Natural killer cell (primary cell): ENCODE measurements at regions not wholly inside any gene's neighbourhood (a gene's known extent, or its start where the extent isn't known, plus 50 kb on each side); places are given as distances from the start of the nearest gene placed in this dataset.

ENCODE experiments used
- ATAC-seq, 3 donors: fragments of 150-1000 bp in 2 of 3; fragments of 200-7000 bp in 1 of 3; cut with Tn5 transposase; 1 replicate in 1 of 3; 2 replicates in 2 of 3; pipeline ENCODE4 v1.10.0; 2021; ENCODE audit warnings: mild to moderate bottlenecking in 2 of 3, moderate library complexity in 2 of 3
- DNase-seq, 2 donors: peaks; one replicate each; pipeline versions ENCODE4 v3.0.0 to v3.0.0-alpha.2; 2013 to 2021; ENCODE audit warnings: mixed read lengths in 1 of 2
- H3K27ac ChIP-seq: one replicate; pipeline ENCODE4 v1.5.1; 2013; ENCODE audit warnings: mild to moderate bottlenecking, low read length
- H3K27me3 ChIP-seq: one replicate; pipeline ENCODE4 v1.6.1; 2013; ENCODE audit warnings: low read length; ENCODE audit not compliant: control insufficient read depth, insufficient read depth
- H3K36me3 ChIP-seq: one replicate; pipeline ENCODE4 v1.6.1; 2013; ENCODE audit warnings: low read length; ENCODE audit not compliant: control insufficient read depth, insufficient read depth
- H3K4me1 ChIP-seq: one replicate; pipeline ENCODE4 v1.6.1; 2013; ENCODE audit warnings: low read length; ENCODE audit not compliant: control insufficient read depth, insufficient read depth
- H3K4me3 ChIP-seq: one replicate; pipeline ENCODE4 v1.5.1; 2013; ENCODE audit warnings: low read length
- H3K9me3 ChIP-seq: one replicate; pipeline ENCODE4 v1.6.1; 2013; ENCODE audit warnings: low read length; ENCODE audit not compliant: control insufficient read depth, insufficient read depth
- H3K27ac Mint-ChIP-seq, 2 donors: one replicate each; pipeline ENCODE4 v1.8.0; 2022; ENCODE audit warnings: mild to moderate bottlenecking in 2 of 2, mixed read lengths in 2 of 2, moderate library complexity in 1 of 2
- H3K27me3 Mint-ChIP-seq, 2 donors: one replicate each; pipeline ENCODE4 v1.8.0; 2022; ENCODE audit warnings: low read depth in 2 of 2, mixed read lengths in 2 of 2
- H3K36me3 Mint-ChIP-seq: one replicate; pipeline ENCODE4 v1.8.0; 2022; ENCODE audit warnings: mixed read lengths
- H3K4me1 Mint-ChIP-seq, 2 donors: one replicate each; pipeline ENCODE4 v1.8.0; 2022; ENCODE audit warnings: mixed read lengths in 2 of 2
- H3K4me3 Mint-ChIP-seq: one replicate; pipeline ENCODE4 v1.8.0; 2022; ENCODE audit warnings: mild to moderate bottlenecking, moderate library complexity, mixed read lengths
- H3K9me3 Mint-ChIP-seq, 2 donors: one replicate each; pipeline ENCODE4 v1.8.0; 2022; ENCODE audit warnings: mixed read lengths in 2 of 2
- CTCF ChIP-seq: fragments of 200-600 bp; IDR thresholded peaks from one replicate; pipeline ENCODE4 v1.8.0; 2022; ENCODE audit warnings: antibody characterized with exemption
- WGBS: methylation state at CpG from one replicate; pipeline ENCODE4 v1.1.7; 2013; ENCODE audit warnings: missing lambda C conversion rate; ENCODE audit not compliant: insufficient coverage; 5-methylcytosine and 5-hydroxymethylcytosine counted together
- intact Hi-C: fragments of 100-400 bp; cut with micrococcal nuclease; formaldehyde crosslinking; loops from one replicate; pipeline ENCODE4 v1.14.2; 2022

- Histone ChIP-seq H3K4me1 (no peaks in the 10 kb centered on the region), H3K4me3 (no peak overlapping the region), H3K27me3 (no peaks in the 10 kb centered on the region), H3K36me3 (no peaks in the 10 kb centered on the region), H3K27ac (no peak overlapping the region), H3K9me3 (no peaks in the 10 kb centered on the region)
- intact Hi-C loops = no loop called here
- H3K4me3 Mint-ChIP-seq = no peak overlapping the region
- DNase-seq (no peak), ATAC-seq (no peak)
- TF ChIP-seq CTCF = no peak
- no peaks in the 10 kb centered on the region for H3K9me3 Mint-ChIP-seq
- peaks cover 0 to 4% of the 10 kb centered on the region in 2 donors for H3K4me1 Mint-ChIP-seq
- H3K27me3 Mint-ChIP-seq = peaks cover 0 to 4% of the 10 kb centered on the region in 2 donors
- no peak overlapping the region for H3K27ac Mint-ChIP-seq
- H3K36me3 Mint-ChIP-seq = no peaks in the 10 kb centered on the region
- 80% methylated on average over 3 of the region's 4 CpGs for WGBS
These were observed 361.5 kb downstream of the RPS24 start for GRCh38 chr10:78395162-78395561.

- ATAC-seq = no peak
- Mint-ChIP-seq H3K36me3 (no peaks in the 10 kb centered on the region), H3K27me3 (peaks cover 0 to 4% of the 10 kb centered on the region in 2 donors), H3K4me3 (no peak overlapping the region), H3K9me3 (no peaks in the 10 kb centered on the region), H3K4me1 (peaks cover 0 to 4% of the 10 kb centered on the region in 2 donors), H3K27ac (no peak overlapping the region)
- no peak for DNase-seq
- intact Hi-C loops = no loop called here
- Histone ChIP-seq H3K27me3 (no peaks in the 10 kb centered on the region), H3K9me3 (no peaks in the 10 kb centered on the region), H3K4me3 (no peak overlapping the region), H3K27ac (no peak overlapping the region), H3K4me1 (no peaks in the 10 kb centered on the region), H3K36me3 (no peaks in the 10 kb centered on the region)
- TF ChIP-seq CTCF = no peak
- 92% methylated on average over 3 of the region's 4 CpGs for WGBS
These were observed 363.1 kb downstream of the RPS24 start for GRCh38 chr10:78396754-78397153.

- Mint-ChIP-seq H3K4me1 (peaks cover 0 to 4% of the 10 kb centered on the region in 2 donors), H3K9me3 (no peaks in the 10 kb centered on the region), H3K27ac (no peak overlapping the region), H3K4me3 (no peak overlapping the region), H3K36me3 (no peaks in the 10 kb centered on the region), H3K27me3 (peaks cover 0 to 4% of the 10 kb centered on the region in 2 donors)
- H3K9me3 ChIP-seq = no peaks in the 10 kb centered on the region
- WGBS = 15% methylated on average over 2 of the region's 2 CpGs
- H3K27me3 ChIP-seq = no peaks in the 10 kb centered on the region
- ATAC-seq = no peak
- intact Hi-C loops = no loop called here
- TF ChIP-seq CTCF = no peak
- H3K4me1 ChIP-seq = no peaks in the 10 kb centered on the region
- no peaks in the 10 kb centered on the region for H3K36me3 ChIP-seq
- H3K4me3 ChIP-seq = no peak overlapping the region
- no peak overlapping the region for H3K27ac ChIP-seq
- no peak for DNase-seq
These were observed 364.1 kb downstream of the RPS24 start for GRCh38 chr10:78397786-78398185.

GRCh38 chr10:78398382-78398781 is 364.7 kb downstream of the RPS24 start:
- no peak overlapping the region for H3K27ac Mint-ChIP-seq
- H3K4me3 Mint-ChIP-seq = no peak overlapping the region
- no peak overlapping the region for H3K27ac ChIP-seq
- DNase-seq (no peak), ATAC-seq (no peak)
- no peaks in the 10 kb centered on the region for H3K27me3 ChIP-seq
- H3K36me3 Mint-ChIP-seq = no peaks in the 10 kb centered on the region
- intact Hi-C loops = no loop called here
- peaks cover 0 to 4% of the 10 kb centered on the region in 2 donors for H3K4me1 Mint-ChIP-seq
- WGBS = 51% methylated on average over 2 of the region's 2 CpGs
- no peaks in the 10 kb centered on the region for H3K9me3 ChIP-seq
- TF ChIP-seq CTCF = no peak
- peaks cover 0 to 4% of the 10 kb centered on the region in 2 donors for H3K27me3 Mint-ChIP-seq
- no peaks in the 10 kb centered on the region for H3K36me3 ChIP-seq
- H3K4me1 ChIP-seq = no peaks in the 10 kb centered on the region
- no peak overlapping the region for H3K4me3 ChIP-seq
- H3K9me3 Mint-ChIP-seq = no peaks in the 10 kb centered on the region
